Activated T-helper 2 cell treated with anti-CD3 and anti-CD28 coated beads, Interferon-gamma antibody, Interleukin-2, Interleukin-4, amounts not matched to agents 10 μg/mL and 5 μg/mL and 100 μg/mL, durations not matched to agents 14 hours and 24 hours and 36 hours (primary cell): ENCODE measurements at regions not wholly inside any gene's neighbourhood (a gene's known extent, or its start where the extent isn't known, plus 50 kb on each side); places are given as distances from the start of the nearest gene placed in this dataset.

Experiments
- DNase-seq: peaks from one replicate; pipeline ENCODE4 v3.0.0; 2021; ENCODE audit warnings: low spot score
- H3K27ac Mint-ChIP-seq: one replicate; pipeline ENCODE4 v1.8.0; 2021; ENCODE audit warnings: mixed read lengths
- H3K27me3 Mint-ChIP-seq: one replicate; pipeline ENCODE4 v1.8.0; 2021; ENCODE audit warnings: low read depth, mixed read lengths
- H3K36me3 Mint-ChIP-seq: one replicate; pipeline ENCODE4 v1.8.0; 2021; ENCODE audit warnings: low read depth, mixed read lengths
- H3K4me1 Mint-ChIP-seq: one replicate; pipeline ENCODE4 v1.8.0; 2021; ENCODE audit warnings: low read depth, mixed read lengths
- H3K4me3 Mint-ChIP-seq: one replicate; pipeline ENCODE4 v1.8.0; 2021; ENCODE audit warnings: low read depth, mild to moderate bottlenecking, moderate library complexity, mixed read lengths
- H3K9me3 Mint-ChIP-seq: one replicate; pipeline ENCODE4 v1.8.0; 2021; ENCODE audit warnings: mixed read lengths
- intact Hi-C: fragments of 100-400 bp; cut with micrococcal nuclease; formaldehyde crosslinking; loops from one replicate; pipeline ENCODE4 v1.15.1; 2023

- H3K27me3 Mint-ChIP-seq = no peaks in the 10 kb centered on the region
- intact Hi-C loops = no loop called here
- H3K9me3 Mint-ChIP-seq = peaks cover 44% of the 10 kb centered on the region
- H3K4me1 Mint-ChIP-seq = no peaks in the 10 kb centered on the region
- no peak overlapping the region for H3K4me3 Mint-ChIP-seq
- DNase-seq = no peak
- no peaks in the 10 kb centered on the region for H3K36me3 Mint-ChIP-seq
- H3K27ac Mint-ChIP-seq = no peak overlapping the region
Measured at GRCh38 chr5:20370061-20370460, 382.1 kb upstream of the CDH18 start.

- Mint-ChIP-seq H3K4me1 (no peaks in the 10 kb centered on the region), H3K36me3 (no peaks in the 10 kb centered on the region), H3K4me3 (no peak overlapping the region), H3K27ac (no peak overlapping the region), H3K27me3 (no peaks in the 10 kb centered on the region), H3K9me3 (peaks cover 44% of the 10 kb centered on the region)
- DNase-seq = no peak
- intact Hi-C loops = no loop called here
Measured at GRCh38 chr5:20369518-20369885, 381.5 kb upstream of the CDH18 start.

- H3K4me1 Mint-ChIP-seq = no peaks in the 10 kb centered on the region
- intact Hi-C loops = no loop called here
- H3K36me3 Mint-ChIP-seq = no peaks in the 10 kb centered on the region
- DNase-seq = no peak
- H3K27me3 Mint-ChIP-seq = no peaks in the 10 kb centered on the region
- no peak overlapping the region for H3K4me3 Mint-ChIP-seq
- H3K9me3 Mint-ChIP-seq = peaks cover 39% of the 10 kb centered on the region
- no peak overlapping the region for H3K27ac Mint-ChIP-seq
Measured at GRCh38 chr5:20368571-20369517, 380.8 kb upstream of the CDH18 start.

- Mint-ChIP-seq H3K4me3 (no peak overlapping the region), H3K9me3 (peaks cover 39% of the 10 kb centered on the region), H3K27ac (no peak overlapping the region), H3K27me3 (no peaks in the 10 kb centered on the region), H3K4me1 (no peaks in the 10 kb centered on the region), H3K36me3 (no peaks in the 10 kb centered on the region)
- no peak for DNase-seq
- intact Hi-C loops = no loop called here
Measured at GRCh38 chr5:20367178-20367577, 379.2 kb upstream of the CDH18 start.

GRCh38 chr5:20360263-20360662 is 372.3 kb upstream of the CDH18 start:
- Mint-ChIP-seq H3K36me3 (no peaks in the 10 kb centered on the region), H3K4me3 (no peak overlapping the region), H3K27me3 (no peaks in the 10 kb centered on the region), H3K9me3 (peaks cover 21% of the 10 kb centered on the region), H3K4me1 (no peaks in the 10 kb centered on the region), H3K27ac (no peak overlapping the region)
- intact Hi-C loops = no loop called here
- DNase-seq = no peak

GRCh38 chr5:20359377-20359776 is 371.4 kb upstream of the CDH18 start:
- DNase-seq = no peak
- H3K9me3 Mint-ChIP-seq = peaks cover 26% of the 10 kb centered on the region
- intact Hi-C loops = no loop called here
- H3K4me1 Mint-ChIP-seq = no peaks in the 10 kb centered on the region
- H3K4me3 Mint-ChIP-seq = no peak overlapping the region
- H3K36me3 Mint-ChIP-seq = no peaks in the 10 kb centered on the region
- no peak overlapping the region for H3K27ac Mint-ChIP-seq
- H3K27me3 Mint-ChIP-seq = no peaks in the 10 kb centered on the region

- no peaks in the 10 kb centered on the region for H3K36me3 Mint-ChIP-seq
- no peaks in the 10 kb centered on the region for H3K4me1 Mint-ChIP-seq
- no peak overlapping the region for H3K27ac Mint-ChIP-seq
- no peak for DNase-seq
- H3K9me3 Mint-ChIP-seq = peaks cover 29% of the 10 kb centered on the region
- no peak overlapping the region for H3K4me3 Mint-ChIP-seq
- intact Hi-C loops = no loop called here
- H3K27me3 Mint-ChIP-seq = no peaks in the 10 kb centered on the region
Measured at GRCh38 chr5:20353499-20353898, 365.5 kb upstream of the CDH18 start.

- Mint-ChIP-seq H3K4me1 (no peaks in the 10 kb centered on the region), H3K27ac (no peak overlapping the region), H3K9me3 (peaks cover 27% of the 10 kb centered on the region), H3K4me3 (no peak overlapping the region), H3K27me3 (no peaks in the 10 kb centered on the region), H3K36me3 (no peaks in the 10 kb centered on the region)
- no peak for DNase-seq
- intact Hi-C loops = no loop called here
Measured at GRCh38 chr5:20351849-20352248, 363.8 kb upstream of the CDH18 start.

GRCh38 chr5:20348321-20348720 is 360.3 kb upstream of the CDH18 start:
- H3K4me3 Mint-ChIP-seq = no peak overlapping the region
- no peaks in the 10 kb centered on the region for H3K36me3 Mint-ChIP-seq
- no peak overlapping the region for H3K27ac Mint-ChIP-seq
- no peaks in the 10 kb centered on the region for H3K4me1 Mint-ChIP-seq
- intact Hi-C loops = no loop called here
- DNase-seq = no peak
- peaks cover 31% of the 10 kb centered on the region for H3K9me3 Mint-ChIP-seq
- no peaks in the 10 kb centered on the region for H3K27me3 Mint-ChIP-seq

GRCh38 chr5:20347334-20347733 is 359.3 kb upstream of the CDH18 start:
- Mint-ChIP-seq H3K4me3 (no peak overlapping the region), H3K9me3 (peaks cover 41% of the 10 kb centered on the region), H3K36me3 (no peaks in the 10 kb centered on the region), H3K27ac (no peak overlapping the region), H3K27me3 (no peaks in the 10 kb centered on the region), H3K4me1 (no peaks in the 10 kb centered on the region)
- intact Hi-C loops = no loop called here
- DNase-seq = no peak

GRCh38 chr5:20340126-20340525 is 352.1 kb upstream of the CDH18 start:
- no peaks in the 10 kb centered on the region for H3K4me1 Mint-ChIP-seq
- DNase-seq = no peak
- no peak overlapping the region for H3K27ac Mint-ChIP-seq
- intact Hi-C loops = no loop called here
- H3K9me3 Mint-ChIP-seq = peaks cover 55% of the 10 kb centered on the region
- no peak overlapping the region for H3K4me3 Mint-ChIP-seq
- no peaks in the 10 kb centered on the region for H3K27me3 Mint-ChIP-seq
- H3K36me3 Mint-ChIP-seq = no peaks in the 10 kb centered on the region

- no peaks in the 10 kb centered on the region for H3K27me3 Mint-ChIP-seq
- intact Hi-C loops = no loop called here
- H3K4me1 Mint-ChIP-seq = no peaks in the 10 kb centered on the region
- H3K4me3 Mint-ChIP-seq = no peak overlapping the region
- DNase-seq = no peak
- peaks cover 50% of the 10 kb centered on the region for H3K9me3 Mint-ChIP-seq
- no peaks in the 10 kb centered on the region for H3K36me3 Mint-ChIP-seq
- no peak overlapping the region for H3K27ac Mint-ChIP-seq
Measured at GRCh38 chr5:20335978-20336377, 348.0 kb upstream of the CDH18 start.

GRCh38 chr5:20331826-20332225 is 343.8 kb upstream of the CDH18 start:
- no peaks in the 10 kb centered on the region for H3K36me3 Mint-ChIP-seq
- peaks cover 52% of the 10 kb centered on the region for H3K9me3 Mint-ChIP-seq
- no peak overlapping the region for H3K27ac Mint-ChIP-seq
- H3K27me3 Mint-ChIP-seq = no peaks in the 10 kb centered on the region
- no peak for DNase-seq
- intact Hi-C loops = no loop called here
- H3K4me1 Mint-ChIP-seq = no peaks in the 10 kb centered on the region
- H3K4me3 Mint-ChIP-seq = no peak overlapping the region
